Aorta (tissue), 5 donors: ENCODE measurements at regions not wholly inside any gene's neighbourhood (a gene's known extent, or its start where the extent isn't known, plus 50 kb on each side); places are given as distances from the start of the nearest gene placed in this dataset.

Source experiments
- ATAC-seq: fragments of 200-7000 bp; cut with Tn5 transposase; one replicate; pipeline ENCODE4 v1.9.1; 2022; ENCODE audit warnings: moderate library complexity; ENCODE audit not compliant: low FRiP score
- DNase-seq, 2 donors: peaks; one replicate each; pipeline ENCODE4 v3.0.0-alpha.2; 2020
- H3K27ac ChIP-seq, 2 donors: one replicate each; pipeline ENCODE4 v1.5.1; 2013; ENCODE audit warnings: low read length in 2 of 2, mild to moderate bottlenecking in 2 of 2, moderate library complexity in 2 of 2, control low read depth in 1 of 2, inconsistent platforms in 1 of 2, low read depth in 1 of 2
- H3K27me3 ChIP-seq, 2 donors: one replicate each; pipeline ENCODE4 v1.6.1; 2013; ENCODE audit warnings: control low read depth in 1 of 2, low read length in 1 of 2, mild to moderate bottlenecking in 1 of 2, moderate library complexity in 1 of 2; ENCODE audit not compliant: insufficient read depth in 2 of 2, control insufficient read depth in 1 of 2
- H3K36me3 ChIP-seq, 2 donors: one replicate each; pipeline ENCODE4 v1.6.1; 2013; ENCODE audit warnings: control low read depth in 1 of 2, low read length in 1 of 2, mild to moderate bottlenecking in 1 of 2; ENCODE audit not compliant: insufficient read depth in 2 of 2, control insufficient read depth in 1 of 2
- H3K4me1 ChIP-seq, 2 donors: one replicate each; pipeline ENCODE4 v1.6.1; 2013; ENCODE audit warnings: low read length in 2 of 2, control low read depth in 1 of 2, mild to moderate bottlenecking in 1 of 2, moderate library complexity in 1 of 2; ENCODE audit not compliant: insufficient read depth in 2 of 2, control insufficient read depth in 1 of 2
- H3K4me3 ChIP-seq, 2 donors: one replicate each; pipeline ENCODE4 v1.5.1; 2013; ENCODE audit warnings: low read length in 2 of 2, control low read depth in 1 of 2, mild to moderate bottlenecking in 1 of 2
- H3K9me3 ChIP-seq: one replicate; pipeline ENCODE4 v1.6.1; 2013; ENCODE audit warnings: mild to moderate bottlenecking, low read length; ENCODE audit not compliant: control insufficient read depth
- WGBS, 2 donors: extraction: QIAGEN DNeasy Blood & Tissue Kit; methylation state at CpG; one replicate each; pipeline ENCODE4 v1.1.7; 2013; 5-methylcytosine and 5-hydroxymethylcytosine counted together
- intact Hi-C, 2 donors: fragments of 100-400 bp; cut with DNase I; formaldehyde crosslinking; loops; one replicate each; pipeline versions ENCODE4 v1.14.2 to v1.15.0; 2022
- donor health status: healthy with polysubstance abuse.
- donor health status: Bipolar disorder and iron deficiency.
- donor health status: DM: no; HTN: no; CAD: no.
- donor health status: DM: no; HTN: no; CAD: no.
- donor health status: DM: yes; HTN: yes; CAD: no.

DNA sequence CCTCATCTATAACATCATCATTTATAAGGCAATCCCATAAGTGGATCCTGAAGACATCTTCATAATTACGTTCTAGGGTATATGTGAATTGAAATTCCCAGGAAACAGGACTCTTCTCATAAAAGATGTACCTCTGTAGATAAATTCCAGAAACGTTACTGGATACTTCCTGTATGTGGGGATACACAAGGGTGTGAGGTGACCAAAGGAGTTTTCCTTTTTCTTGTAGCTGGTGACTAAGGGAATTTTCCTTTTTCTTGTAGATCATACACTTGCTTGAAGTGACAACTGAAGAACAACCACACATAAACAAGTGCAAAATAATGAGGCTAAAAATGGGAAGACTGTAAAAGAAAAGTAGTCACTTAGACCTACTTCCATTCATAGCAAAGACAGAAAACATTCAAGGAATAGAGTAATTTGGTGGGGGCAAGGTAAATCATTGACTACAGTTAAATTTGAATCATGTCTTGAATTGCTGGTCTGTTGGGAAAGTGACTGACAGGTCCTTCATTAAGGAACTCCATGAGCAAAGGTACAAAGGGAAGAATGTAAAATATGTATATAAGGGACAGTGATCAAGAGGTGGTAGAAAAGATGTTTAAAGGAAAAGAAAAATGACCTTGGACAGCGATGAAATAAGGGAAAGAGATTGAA lies 53.2 kb upstream of the UBE2E3 start:
- H3K27me3 ChIP-seq: no peaks in the 10 kb centered on the region
- 66 to 76% methylated on average over 3 of the region's 3 CpGs for WGBS, 2 donors
- DNase-seq (no peak), ATAC-seq (no peak)
- intact Hi-C loops: no loop called here
- no peaks in the 10 kb centered on the region for H3K9me3 ChIP-seq
- no peaks in the 10 kb centered on the region for H3K36me3 ChIP-seq
- H3K4me1 ChIP-seq: peaks cover 0 to 3% of the 10 kb centered on the region in 2 donors
- H3K27ac ChIP-seq: no peak overlapping the region
- H3K4me3 ChIP-seq: no peak overlapping the region

DNA sequence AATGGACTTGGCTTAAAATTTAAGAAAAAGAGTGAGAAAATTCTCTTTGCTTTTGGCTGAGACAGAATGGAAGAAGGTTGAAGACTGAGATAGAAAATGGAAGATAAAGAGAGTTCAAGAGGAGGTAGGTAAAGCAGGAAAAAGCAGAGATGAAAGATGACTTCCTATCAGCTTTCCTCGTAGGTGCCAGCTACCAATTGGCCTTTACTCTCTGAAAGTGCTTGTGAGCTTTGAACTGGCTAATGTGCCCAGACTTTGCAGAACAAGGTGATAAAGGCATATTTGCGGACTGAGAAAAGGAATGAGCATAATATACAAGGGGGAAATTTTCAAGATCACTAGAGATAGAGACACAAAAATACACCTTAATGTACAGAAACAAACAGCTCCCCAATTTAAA lies 54.7 kb upstream of the UBE2E3 start:
- Histone ChIP-seq H3K4me1 (peaks cover 0 to 3% of the 10 kb centered on the region in 2 donors), H3K9me3 (no peaks in the 10 kb centered on the region), H3K27me3 (no peaks in the 10 kb centered on the region), H3K27ac (no peak overlapping the region), H3K4me3 (no peak overlapping the region), H3K36me3 (no peaks in the 10 kb centered on the region)
- no peak for DNase-seq
- WGBS, 2 donors: 56 to 63% methylated on average over 2 of the region's 2 CpGs
- intact Hi-C loops: no loop called here
- no peak for ATAC-seq

DNA sequence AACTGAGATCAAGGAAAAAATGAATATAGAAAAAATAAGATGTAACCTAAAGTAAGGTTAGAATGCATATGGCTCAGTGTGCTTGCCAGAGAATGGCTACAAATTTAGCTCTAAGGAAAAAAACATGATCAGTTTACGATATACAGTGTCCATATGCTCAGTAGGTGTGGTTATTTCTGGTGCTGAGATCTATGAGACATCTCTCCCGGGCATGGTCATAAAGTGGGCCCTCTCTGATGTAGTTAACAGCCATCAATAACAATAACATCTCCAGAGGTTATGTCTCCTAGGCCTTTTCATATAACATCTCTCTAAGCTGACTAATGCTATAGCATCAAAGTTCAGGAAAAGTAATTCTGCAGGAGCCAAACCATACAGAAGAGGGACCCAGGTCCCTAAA lies 56.3 kb upstream of the UBE2E3 start:
- DNase-seq (no peak), ATAC-seq (no peak)
- Histone ChIP-seq H3K4me3 (no peak overlapping the region), H3K4me1 (peaks cover 0 to 3% of the 10 kb centered on the region in 2 donors), H3K9me3 (no peaks in the 10 kb centered on the region), H3K27ac (no peak overlapping the region), H3K36me3 (no peaks in the 10 kb centered on the region), H3K27me3 (no peaks in the 10 kb centered on the region)
- intact Hi-C loops: no loop called here
- 91 to 94% methylated on average over 2 of the region's 2 CpGs for WGBS, 2 donors

DNA sequence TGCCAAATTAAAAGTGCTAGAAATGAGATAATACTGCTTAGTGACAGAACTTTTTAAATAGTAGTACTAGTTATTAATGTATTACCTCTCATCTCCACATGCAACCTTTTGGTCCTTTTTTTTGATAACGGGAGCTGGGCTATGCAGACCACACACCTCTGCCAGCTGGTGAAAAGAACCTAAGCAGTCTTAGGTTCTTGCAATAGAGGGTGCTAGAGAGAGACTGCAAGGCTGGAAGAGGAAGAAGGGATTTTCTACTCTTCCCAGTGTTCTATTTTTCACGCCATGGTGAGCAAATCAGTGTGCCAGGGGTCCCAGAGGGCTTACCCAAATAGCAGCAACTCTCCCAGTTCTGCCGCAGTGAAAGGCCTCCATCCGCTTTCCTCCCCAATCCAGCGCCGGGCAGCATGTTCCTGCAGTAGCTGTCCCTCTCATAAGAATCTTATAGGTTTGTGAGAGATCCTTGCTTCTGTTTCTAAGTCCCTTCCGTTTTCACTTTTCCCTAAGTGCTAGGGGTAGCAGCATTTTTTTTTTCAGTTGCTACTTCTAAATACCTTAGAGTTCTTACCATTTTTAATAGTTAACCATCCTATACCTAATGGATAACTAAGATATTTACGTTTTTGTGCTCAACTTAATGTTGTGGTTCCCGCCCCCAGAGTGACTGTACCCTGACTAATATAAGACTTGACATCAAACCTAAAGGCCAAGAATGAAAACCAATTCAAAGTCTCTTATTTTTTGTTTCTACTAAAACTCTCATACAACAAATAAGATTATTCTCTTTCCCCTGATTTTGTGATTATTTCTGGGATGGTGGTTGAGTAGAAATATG lies 69.4 kb upstream of the UBE2E3 start:
- H3K9me3 ChIP-seq: no peaks in the 10 kb centered on the region
- ATAC-seq (no peak), DNase-seq (no peak)
- no peaks in the 10 kb centered on the region for H3K4me1 ChIP-seq
- intact Hi-C loops: no loop called here
- no peak overlapping the region for H3K27ac ChIP-seq
- WGBS, 2 donors: 81 to 86% methylated on average over 9 of the region's 9 CpGs
- no peak overlapping the region for H3K4me3 ChIP-seq
- H3K27me3 ChIP-seq: no peaks in the 10 kb centered on the region
- H3K36me3 ChIP-seq: no peaks in the 10 kb centered on the region

DNA sequence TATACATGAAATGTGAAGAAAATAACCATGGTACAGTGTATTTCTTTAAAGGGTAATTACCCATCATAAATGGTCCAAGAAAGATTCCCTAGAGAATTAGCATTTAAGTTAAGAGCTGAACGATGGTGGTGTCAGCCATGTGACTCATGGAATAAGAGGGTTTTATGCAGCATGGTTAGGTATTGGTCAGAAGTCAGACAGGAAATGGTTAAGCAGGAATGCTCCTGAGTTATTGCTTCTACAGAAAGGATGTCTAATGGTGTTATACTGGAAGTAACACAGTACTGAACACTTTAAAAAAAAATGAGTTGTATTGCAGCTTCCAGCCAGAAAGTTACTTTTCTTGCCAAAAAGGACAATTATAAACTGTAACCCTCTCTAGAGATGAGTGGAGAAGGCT lies 72.7 kb upstream of the UBE2E3 start:
- H3K27ac ChIP-seq: no peak overlapping the region
- intact Hi-C loops: no loop called here
- no peaks in the 10 kb centered on the region for H3K9me3 ChIP-seq
- H3K27me3 ChIP-seq: no peaks in the 10 kb centered on the region
- DNase-seq: no peak
- 26 to 29% methylated on average over 1 of the region's 1 CpG for WGBS, 2 donors
- H3K4me1 ChIP-seq: no peaks in the 10 kb centered on the region
- no peak for ATAC-seq
- no peak overlapping the region for H3K4me3 ChIP-seq
- no peaks in the 10 kb centered on the region for H3K36me3 ChIP-seq

DNA sequence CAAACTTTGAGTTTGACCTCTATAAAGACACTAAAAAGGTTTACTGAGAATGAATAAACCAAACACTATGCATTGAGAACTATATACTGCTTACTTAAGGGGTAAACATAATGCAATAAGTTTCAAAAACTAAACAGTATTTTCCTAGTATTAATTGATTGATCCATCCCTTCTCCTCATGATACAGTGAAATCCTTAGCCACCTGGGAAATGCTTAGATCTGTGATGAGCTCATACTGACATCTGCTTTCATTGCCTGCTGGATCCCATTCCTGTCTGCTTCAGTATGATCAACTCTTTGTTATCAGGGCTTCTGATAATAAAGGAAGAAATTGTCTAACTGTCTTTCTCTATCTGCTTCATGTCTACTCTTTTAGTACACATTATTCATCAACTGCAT lies 74.9 kb upstream of the UBE2E3 start:
- H3K4me3 ChIP-seq: no peak overlapping the region
- intact Hi-C loops: no loop called here
- no peaks in the 10 kb centered on the region for H3K4me1 ChIP-seq
- DNase-seq: no peak
- H3K36me3 ChIP-seq: no peaks in the 10 kb centered on the region
- H3K27ac ChIP-seq: no peak overlapping the region
- no peak for ATAC-seq
- no peaks in the 10 kb centered on the region for H3K27me3 ChIP-seq
- H3K9me3 ChIP-seq: no peaks in the 10 kb centered on the region

DNA sequence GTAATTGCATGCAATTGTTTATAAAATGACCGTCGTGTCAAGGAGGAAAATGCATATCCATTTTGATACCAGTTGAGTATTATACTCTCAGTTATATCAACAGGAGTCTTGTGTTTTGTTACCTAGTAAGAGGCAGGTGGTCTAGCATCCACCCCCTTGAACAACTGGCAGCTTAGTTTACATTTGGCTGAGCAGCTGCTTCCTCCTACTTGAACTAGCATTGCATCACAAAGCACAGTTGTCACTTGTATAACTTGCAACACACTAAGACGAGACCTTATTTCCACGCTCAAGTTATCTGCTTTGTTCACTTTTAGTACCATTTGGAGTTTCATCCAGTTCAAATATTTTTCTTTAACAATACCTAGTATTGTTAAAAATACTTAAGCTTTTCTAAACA lies 75.4 kb upstream of the UBE2E3 start:
- DNase-seq: no peak
- H3K36me3 ChIP-seq: no peaks in the 10 kb centered on the region
- no peak for ATAC-seq

DNA sequence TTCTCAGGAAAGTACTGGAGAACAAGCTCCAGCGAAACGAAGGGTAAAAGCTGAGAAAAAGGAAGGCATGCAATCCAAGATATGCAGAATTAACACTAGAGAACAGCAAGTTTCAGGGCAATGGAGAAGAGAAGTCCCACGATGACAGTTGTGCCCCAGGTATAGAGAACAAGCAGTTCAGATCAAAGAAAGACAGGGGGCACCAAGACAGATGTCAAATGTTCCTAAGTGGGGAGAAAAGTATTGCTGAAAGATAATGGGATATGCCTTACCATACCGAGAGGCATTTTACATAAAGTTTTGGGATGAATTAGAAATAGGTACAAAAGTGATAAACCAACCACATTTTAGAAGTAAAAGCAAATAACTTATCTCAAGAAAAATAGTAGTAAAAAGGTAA lies 79.1 kb upstream of the UBE2E3 start:
- Histone ChIP-seq H3K4me3 (no peak overlapping the region), H3K36me3 (no peaks in the 10 kb centered on the region), H3K4me1 (no peaks in the 10 kb centered on the region), H3K27ac (no peak overlapping the region), H3K9me3 (no peaks in the 10 kb centered on the region), H3K27me3 (no peaks in the 10 kb centered on the region)
- no peak for DNase-seq
- no peak for ATAC-seq
- WGBS, 2 donors: 76 to 85% methylated on average over 4 of the region's 4 CpGs
- intact Hi-C loops: no loop called here

More for the DNA sequence above, 75.4 kb upstream of the UBE2E3 start:
- Histone ChIP-seq H3K4me3 (no peak overlapping the region), H3K9me3 (no peaks in the 10 kb centered on the region), H3K4me1 (no peaks in the 10 kb centered on the region), H3K27ac (no peak overlapping the region), H3K27me3 (no peaks in the 10 kb centered on the region)
- intact Hi-C loops: no loop called here
- 52 to 57% methylated on average over 4 of the region's 4 CpGs for WGBS, 2 donors

DNA sequence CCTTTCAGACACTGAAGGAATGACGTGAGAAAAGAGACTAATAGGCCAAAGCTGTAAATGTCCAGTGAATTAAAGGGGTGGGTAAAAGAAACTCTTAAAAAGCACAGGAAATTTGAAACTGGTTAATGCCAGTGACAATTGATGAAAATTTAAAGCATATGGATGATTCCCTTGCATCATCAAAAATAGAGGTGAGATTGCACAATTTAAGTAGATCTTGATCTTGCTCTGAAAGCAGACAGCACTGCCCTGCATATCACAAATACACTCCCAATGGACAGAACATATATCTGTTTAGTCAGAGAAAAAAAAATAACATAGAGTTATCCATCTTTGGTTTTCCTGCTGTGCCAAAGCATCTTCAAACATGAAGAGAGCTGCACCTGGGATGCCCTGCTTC lies 86.7 kb upstream of the UBE2E3 start:
- DNase-seq (no peak), ATAC-seq (no peak)
- H3K9me3 ChIP-seq: no peaks in the 10 kb centered on the region
- H3K36me3 ChIP-seq: no peaks in the 10 kb centered on the region
- intact Hi-C loops: no loop called here
- WGBS, 2 donors: 88 to 90% methylated on average over 1 of the region's 1 CpG
- H3K27me3 ChIP-seq: no peaks in the 10 kb centered on the region
- H3K4me3 ChIP-seq: no peak overlapping the region
- no peak overlapping the region for H3K27ac ChIP-seq
- no peaks in the 10 kb centered on the region for H3K4me1 ChIP-seq
